Right atrium auricular region (tissue), 2 donors: ENCODE measurements at regions not wholly inside any gene's neighbourhood (a gene's known extent, or its start where the extent isn't known, plus 50 kb on each side); places are given as distances from the start of the nearest gene placed in this dataset.

Source experiments
- DNase-seq: peaks from one replicate; pipeline ENCODE4 v3.0.0-alpha.2; 2019; ENCODE audit warnings: low spot score
- H3K27ac ChIP-seq, 2 donors: fragments of 200-600 bp; sonication (generic); 1 replicate in 1 of 2; 2 replicates in 1 of 2; pipeline ENCODE4 v1.5.1; 2016 to 2019
- H3K27me3 ChIP-seq, 2 donors: fragments of 200-600 bp; sonication (generic); one replicate each; pipeline versions ENCODE4 v1.5.1 to v1.6.0; 2017 to 2019
- H3K36me3 ChIP-seq: fragments of 200-600 bp; sonication (generic); one replicate; pipeline ENCODE4 v1.5.1; 2016
- H3K4me1 ChIP-seq, 2 donors: fragments of 200-600 bp; sonication (generic); one replicate each; pipeline versions ENCODE4 v1.5.1 to v1.6.0; 2017 to 2019
- H3K4me3 ChIP-seq, 2 donors: fragments of 200-600 bp; sonication (generic); 1 replicate in 1 of 2; 2 replicates in 1 of 2; pipeline ENCODE4 v1.5.1; 2017 to 2019; ENCODE audit warnings: mild to moderate bottlenecking in 1 of 2, moderate library complexity in 1 of 2
- H3K9me3 ChIP-seq, 2 donors: fragments of 200-600 bp; sonication (generic); one replicate each; pipeline ENCODE4 v1.5.1; 2019
- TF ChIP-seq, protein P1 (sequence below), 2 donors: fragments of 200-600 bp; sonication (generic); IDR thresholded peaks; one replicate each; pipeline ENCODE4 v1.5.1; 2019; ENCODE audit warnings: antibody characterized with exemption in 2 of 2

GRCh38 chr4:11881364-11881763 is 452.7 kb upstream of the HS3ST1 start:
- no peak overlapping the region for H3K27ac ChIP-seq
- no peak overlapping the region for H3K4me3 ChIP-seq
- H3K27me3 ChIP-seq: no peaks in the 10 kb centered on the region
- TF ChIP-seq, protein P1, sequence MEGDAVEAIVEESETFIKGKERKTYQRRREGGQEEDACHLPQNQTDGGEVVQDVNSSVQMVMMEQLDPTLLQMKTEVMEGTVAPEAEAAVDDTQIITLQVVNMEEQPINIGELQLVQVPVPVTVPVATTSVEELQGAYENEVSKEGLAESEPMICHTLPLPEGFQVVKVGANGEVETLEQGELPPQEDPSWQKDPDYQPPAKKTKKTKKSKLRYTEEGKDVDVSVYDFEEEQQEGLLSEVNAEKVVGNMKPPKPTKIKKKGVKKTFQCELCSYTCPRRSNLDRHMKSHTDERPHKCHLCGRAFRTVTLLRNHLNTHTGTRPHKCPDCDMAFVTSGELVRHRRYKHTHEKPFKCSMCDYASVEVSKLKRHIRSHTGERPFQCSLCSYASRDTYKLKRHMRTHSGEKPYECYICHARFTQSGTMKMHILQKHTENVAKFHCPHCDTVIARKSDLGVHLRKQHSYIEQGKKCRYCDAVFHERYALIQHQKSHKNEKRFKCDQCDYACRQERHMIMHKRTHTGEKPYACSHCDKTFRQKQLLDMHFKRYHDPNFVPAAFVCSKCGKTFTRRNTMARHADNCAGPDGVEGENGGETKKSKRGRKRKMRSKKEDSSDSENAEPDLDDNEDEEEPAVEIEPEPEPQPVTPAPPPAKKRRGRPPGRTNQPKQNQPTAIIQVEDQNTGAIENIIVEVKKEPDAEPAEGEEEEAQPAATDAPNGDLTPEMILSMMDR (IDR thresholded peaks at IDR 0.05): no peak
- no peaks in the 10 kb centered on the region for H3K4me1 ChIP-seq
- H3K9me3 ChIP-seq: no peaks in the 10 kb centered on the region
- no peaks in the 10 kb centered on the region for H3K36me3 ChIP-seq
- DNase-seq: no peak

GRCh38 chr4:11878241-11878640 is 449.5 kb upstream of the HS3ST1 start:
- Histone ChIP-seq H3K4me1 (no peaks in the 10 kb centered on the region), H3K9me3 (no peaks in the 10 kb centered on the region), H3K36me3 (no peaks in the 10 kb centered on the region), H3K27me3 (no peaks in the 10 kb centered on the region), H3K4me3 (no peak overlapping the region), H3K27ac (no peak overlapping the region)
- no peak for DNase-seq
- TF ChIP-seq, protein P1 (IDR thresholded peaks at IDR 0.05): no peak

- no peak overlapping the region for H3K4me3 ChIP-seq
- no peaks in the 10 kb centered on the region for H3K4me1 ChIP-seq
- H3K36me3 ChIP-seq: no peaks in the 10 kb centered on the region
- TF ChIP-seq, protein P1 (IDR thresholded peaks at IDR 0.05): no peak
- no peaks in the 10 kb centered on the region for H3K27me3 ChIP-seq
- no peak overlapping the region for H3K27ac ChIP-seq
- no peaks in the 10 kb centered on the region for H3K9me3 ChIP-seq
- no peak for DNase-seq
Measured at GRCh38 chr4:11876104-11876503, 447.4 kb upstream of the HS3ST1 start.

DNA sequence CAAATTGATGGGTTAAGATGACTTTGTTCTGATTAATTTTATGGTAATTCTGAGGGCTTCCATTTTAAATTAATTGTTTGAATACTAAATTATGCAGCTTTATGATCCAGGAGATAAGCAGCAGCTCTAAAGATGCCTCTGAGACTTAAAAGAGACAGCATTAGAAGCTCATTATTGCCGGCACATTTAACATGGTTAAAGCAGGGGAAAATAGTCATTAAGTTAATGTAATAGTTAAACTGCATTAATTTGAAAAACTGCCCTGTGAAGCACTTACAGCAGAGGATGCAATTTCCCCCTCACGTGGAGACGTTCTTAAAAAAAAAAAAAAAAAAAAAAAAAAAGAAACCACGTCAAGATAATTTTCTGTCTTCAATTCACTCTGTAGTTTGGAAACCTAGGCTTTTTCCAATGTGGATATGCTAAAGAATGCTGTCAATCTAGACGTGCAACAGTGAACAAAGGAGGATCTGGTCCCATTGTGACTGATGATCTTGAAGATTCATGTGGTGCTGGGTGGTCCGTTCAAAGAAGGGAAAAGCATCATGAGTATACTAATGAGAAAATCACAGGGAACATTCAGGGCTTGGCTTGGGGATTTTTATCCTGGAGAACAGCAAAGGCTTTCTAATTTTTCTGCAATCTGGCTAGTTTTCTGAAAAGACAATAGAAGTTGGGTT is 440.6 kb upstream of the HS3ST1 start:
- Histone ChIP-seq H3K27me3 (no peaks in the 10 kb centered on the region), H3K27ac (no peak overlapping the region), H3K9me3 (no peaks in the 10 kb centered on the region), H3K4me1 (no peaks in the 10 kb centered on the region), H3K36me3 (no peaks in the 10 kb centered on the region), H3K4me3 (no peak overlapping the region)
- TF ChIP-seq, protein P1 (IDR thresholded peaks at IDR 0.05): no peak
- DNase-seq: no peak

DNA sequence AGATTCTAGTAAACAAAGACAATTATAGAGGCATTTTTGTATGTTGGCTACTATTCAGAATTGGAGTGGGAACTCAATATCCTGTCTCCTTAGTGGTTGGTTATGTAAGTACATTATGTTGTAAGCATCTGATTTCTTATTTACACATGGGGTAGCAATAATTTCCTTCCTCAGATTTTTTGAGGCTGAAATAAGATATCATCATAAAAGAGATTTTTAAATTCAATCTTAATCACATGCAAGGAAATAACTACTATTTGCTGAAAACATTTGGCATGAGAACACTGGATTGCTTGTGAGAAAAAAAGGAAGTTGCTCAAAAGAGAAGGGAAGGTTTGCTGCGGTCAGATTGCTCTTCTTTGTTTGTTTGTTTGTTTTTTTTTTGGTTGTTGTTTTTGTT is 437.7 kb upstream of the HS3ST1 start:
- Histone ChIP-seq H3K4me3 (no peak overlapping the region), H3K27ac (no peak overlapping the region), H3K27me3 (no peaks in the 10 kb centered on the region), H3K36me3 (no peaks in the 10 kb centered on the region), H3K9me3 (no peaks in the 10 kb centered on the region), H3K4me1 (no peaks in the 10 kb centered on the region)
- TF ChIP-seq, protein P1 (IDR thresholded peaks at IDR 0.05): no peak
- DNase-seq: no peak

GRCh38 chr4:11860996-11861395 is 432.3 kb upstream of the HS3ST1 start:
- no peak overlapping the region for H3K4me3 ChIP-seq
- no peaks in the 10 kb centered on the region for H3K4me1 ChIP-seq
- H3K36me3 ChIP-seq: no peaks in the 10 kb centered on the region
- no peak for DNase-seq
- no peaks in the 10 kb centered on the region for H3K27me3 ChIP-seq
- TF ChIP-seq, protein P1 (IDR thresholded peaks at IDR 0.05): no peak
- no peaks in the 10 kb centered on the region for H3K9me3 ChIP-seq
- H3K27ac ChIP-seq: no peak overlapping the region
